NOMO-1 (cell line): ENCODE measurements at regions not wholly inside any gene's neighbourhood (a gene's known extent, or its start where the extent isn't known, plus 50 kb on each side); places are given as distances from the start of the nearest gene placed in this dataset.
"Not testable (repeated sequence)": the region's sequence is repeated elsewhere in the genome, so short reads cannot be mapped to it uniquely, and the experiment has no call there.

Experiments
- DNase-seq, 2 experiments: peaks; one replicate each; lab custom pipeline; 2025; ENCODE audit not compliant: unreplicated experiment in 2 of 2; lab: John Stamatoyannopoulos, UW

GRCh38 chr9:38259056-38259455 lies 133.4 kb upstream of the ALDH1B1 start:
- no peak for DNase-seq

- no peak for DNase-seq
Observed at GRCh38 chr9:38257626-38258215, 134.8 kb upstream of the ALDH1B1 start.

- no peak for DNase-seq
Observed at GRCh38 chr9:38256461-38256860, 136.0 kb upstream of the ALDH1B1 start.

GRCh38 chr9:38255599-38255998 lies 136.9 kb upstream of the ALDH1B1 start:
- no peak for DNase-seq

GRCh38 chr9:38254756-38255155 lies 137.7 kb upstream of the ALDH1B1 start:
- DNase-seq, result no peak

GRCh38 chr9:38254151-38254550 lies 138.4 kb upstream of the ALDH1B1 start:
- DNase-seq, result no peak

GRCh38 chr9:38253200-38253599 lies 139.3 kb upstream of the ALDH1B1 start:
- DNase-seq, result no peak

- DNase-seq, result no peak
Observed at GRCh38 chr9:38251036-38251860, 141.3 kb upstream of the ALDH1B1 start.

- no peak for DNase-seq
Observed at GRCh38 chr9:38250279-38251035, 142.0 kb upstream of the ALDH1B1 start.

GRCh38 chr9:38249587-38250210 lies 142.8 kb upstream of the ALDH1B1 start:
- DNase-seq, result no peak

GRCh38 chr9:38249049-38249448 lies 143.5 kb upstream of the ALDH1B1 start:
- no peak for DNase-seq

- no peak for DNase-seq
Observed at GRCh38 chr9:38246833-38247232, 145.7 kb upstream of the ALDH1B1 start.

- DNase-seq, result peak in 1 of 2 experiments; percentile 18
Observed at GRCh38 chr9:38244971-38245370, 147.5 kb upstream of the ALDH1B1 start.

- DNase-seq, result no peak
Observed at GRCh38 chr9:38243993-38244392, 148.5 kb upstream of the ALDH1B1 start.

GRCh38 chr9:38242151-38242550 lies 150.4 kb upstream of the ALDH1B1 start:
- not testable (repeated sequence) for DNase-seq

GRCh38 chr9:38240051-38240450 lies 152.5 kb upstream of the ALDH1B1 start:
- no peak for DNase-seq

GRCh38 chr9:38235244-38235643 lies 157.3 kb upstream of the ALDH1B1 start:
- no peak for DNase-seq

- no peak for DNase-seq
Observed at GRCh38 chr9:38234479-38235170, 157.9 kb upstream of the ALDH1B1 start.

- no peak for DNase-seq
Observed at GRCh38 chr9:38233796-38234355, 158.6 kb upstream of the ALDH1B1 start.

- DNase-seq, result no peak
Observed at GRCh38 chr9:38233343-38233742, 159.2 kb upstream of the ALDH1B1 start.
